PC-9 (cell line): ENCODE measurements at regions not wholly inside any gene's neighbourhood (a gene's known extent, or its start where the extent isn't known, plus 50 kb on each side); places are given as distances from the start of the nearest gene placed in this dataset.

Experiments used
- EZH2 ChIP-seq: fragments of 200-600 bp; sonication (generic); IDR thresholded peaks from 2 replicates; pipeline ENCODE4 v1.8.0; 2017; ENCODE audit warnings: antibody characterized with exemption, low read depth
- TF ChIP-seq, protein P1 (sequence below): fragments of 200-600 bp; sonication (generic); conservative IDR thresholded peaks from 2 replicates; pipeline ENCODE4 v1.6.1; 2017; ENCODE audit warnings: mixed run types, antibody characterized with exemption, mild to moderate bottlenecking, moderate library complexity

DNA sequence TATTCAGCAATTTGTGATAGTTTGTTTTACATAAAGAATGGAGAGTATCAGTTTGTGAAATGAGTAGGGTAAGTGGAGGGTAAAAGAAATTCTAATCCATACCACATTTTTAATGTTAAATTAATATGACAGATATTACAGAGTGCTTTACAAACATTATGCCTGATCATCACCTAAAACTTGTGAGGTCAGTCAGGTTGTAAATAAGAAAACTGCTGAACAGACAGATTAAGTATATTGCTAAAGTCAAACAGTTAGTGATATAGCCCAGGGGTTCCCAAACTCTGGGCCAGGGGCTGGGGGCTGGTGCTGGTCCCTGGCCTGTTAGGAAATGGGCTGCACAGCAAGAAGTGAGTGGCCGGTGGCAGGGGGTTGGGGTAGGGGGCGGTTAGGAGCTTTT lies 273.6 kb downstream of the TRAM1L1 start:
- TF ChIP-seq, protein P1, sequence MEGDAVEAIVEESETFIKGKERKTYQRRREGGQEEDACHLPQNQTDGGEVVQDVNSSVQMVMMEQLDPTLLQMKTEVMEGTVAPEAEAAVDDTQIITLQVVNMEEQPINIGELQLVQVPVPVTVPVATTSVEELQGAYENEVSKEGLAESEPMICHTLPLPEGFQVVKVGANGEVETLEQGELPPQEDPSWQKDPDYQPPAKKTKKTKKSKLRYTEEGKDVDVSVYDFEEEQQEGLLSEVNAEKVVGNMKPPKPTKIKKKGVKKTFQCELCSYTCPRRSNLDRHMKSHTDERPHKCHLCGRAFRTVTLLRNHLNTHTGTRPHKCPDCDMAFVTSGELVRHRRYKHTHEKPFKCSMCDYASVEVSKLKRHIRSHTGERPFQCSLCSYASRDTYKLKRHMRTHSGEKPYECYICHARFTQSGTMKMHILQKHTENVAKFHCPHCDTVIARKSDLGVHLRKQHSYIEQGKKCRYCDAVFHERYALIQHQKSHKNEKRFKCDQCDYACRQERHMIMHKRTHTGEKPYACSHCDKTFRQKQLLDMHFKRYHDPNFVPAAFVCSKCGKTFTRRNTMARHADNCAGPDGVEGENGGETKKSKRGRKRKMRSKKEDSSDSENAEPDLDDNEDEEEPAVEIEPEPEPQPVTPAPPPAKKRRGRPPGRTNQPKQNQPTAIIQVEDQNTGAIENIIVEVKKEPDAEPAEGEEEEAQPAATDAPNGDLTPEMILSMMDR, result no peak
- no peak for TF ChIP-seq EZH2
